MM.1S (cell line): ENCODE measurements at regions not wholly inside any gene's neighbourhood (a gene's known extent, or its start where the extent isn't known, plus 50 kb on each side); places are given as distances from the start of the nearest gene placed in this dataset.

Source experiments
- DNase-seq: peaks from one replicate; pipeline ENCODE4 v3.0.0-alpha.2; 2015
- H2AFZ ChIP-seq: fragments of 300-600 bp; sonication (generic); 2 replicates; pipeline ENCODE4 v1.6.0; 2016; ENCODE audit warnings: antibody characterized with exemption, low read length
- H3F3A ChIP-seq: fragments of 300-600 bp; sonication (generic); 2 replicates; pipeline ENCODE4 v1.6.1; 2016; ENCODE audit warnings: mild to moderate bottlenecking, antibody characterized with exemption, low read length, moderate library complexity, mixed read lengths; ENCODE audit not compliant: insufficient read depth
- H3K27ac ChIP-seq: fragments of 300-600 bp; sonication (generic); 2 replicates; pipeline ENCODE4 v1.5.1; 2016; ENCODE audit warnings: mild to moderate bottlenecking, low read length
- H3K27me3 ChIP-seq: fragments of 300-600 bp; sonication (generic); replicated peaks from 2 replicates; pipeline ENCODE4 v1.6.0; 2016; ENCODE audit warnings: low read length; ENCODE audit not compliant: insufficient read depth
- H3K36me3 ChIP-seq: fragments of 300-600 bp; sonication (generic); replicated peaks from 2 replicates; pipeline ENCODE4 v1.6.1; 2016; ENCODE audit warnings: mild to moderate bottlenecking, low read length, mixed read lengths; ENCODE audit not compliant: insufficient read depth
- H3K4me1 ChIP-seq: fragments of 300-600 bp; sonication (generic); 2 replicates; pipeline ENCODE4 v1.6.1; 2016; ENCODE audit warnings: low read length, mixed read lengths
- H3K4me2 ChIP-seq: fragments of 300-600 bp; sonication (generic); 2 replicates; pipeline ENCODE4 v1.6.0; 2016; ENCODE audit warnings: low read depth, low read length
- H3K4me3 ChIP-seq: fragments of 300-600 bp; sonication (generic); 2 replicates; pipeline ENCODE4 v1.5.1; 2016; ENCODE audit warnings: low read length, mixed read lengths
- H3K79me2 ChIP-seq: fragments of 300-600 bp; sonication (generic); 2 replicates; pipeline ENCODE4 v1.6.1; 2016; ENCODE audit warnings: mixed run types, low read length, mixed read lengths
- H3K9ac ChIP-seq: fragments of 300-600 bp; sonication (generic); 2 replicates; pipeline ENCODE4 v1.6.1; 2016; ENCODE audit warnings: low read length, mixed read lengths
- H3K9me2 ChIP-seq: fragments of 300-600 bp; sonication (generic); replicated peaks from 2 replicates; pipeline ENCODE4 v1.6.1; 2016; ENCODE audit warnings: mild to moderate bottlenecking, low read length, mixed read lengths; ENCODE audit not compliant: insufficient read depth
- H3K9me3 ChIP-seq: fragments of 300-600 bp; sonication (generic); replicated peaks from 2 replicates; pipeline ENCODE4 v1.6.1; 2016; ENCODE audit warnings: mild to moderate bottlenecking, low read length, mixed read lengths; ENCODE audit not compliant: insufficient read depth
- H4K20me1 ChIP-seq: fragments of 300-600 bp; sonication (generic); 2 replicates; pipeline ENCODE4 v1.6.1; 2016; ENCODE audit warnings: mild to moderate bottlenecking, low read length, moderate library complexity, mixed read lengths; ENCODE audit not compliant: insufficient read depth
- EZH2 ChIP-seq: fragments of 300-600 bp; sonication (generic); optimal IDR thresholded peaks from 2 replicates; pipeline ENCODE3; 2017; ENCODE audit warnings: low read depth, mild to moderate bottlenecking, antibody characterized with exemption, low read length, mixed read lengths
- EZH2phosphoT487 ChIP-seq: fragments of 300-600 bp; sonication (generic); IDR thresholded peaks from 2 replicates; pipeline ENCODE4 v1.6.1; 2018; ENCODE audit warnings: antibody characterized with exemption, low read length
- TF ChIP-seq, protein P1 (sequence below): fragments of 300-600 bp; sonication (generic); IDR thresholded peaks from 2 replicates; pipeline ENCODE4 v1.5.1; 2016; ENCODE audit warnings: antibody characterized with exemption, low read length, mixed read lengths

DNA sequence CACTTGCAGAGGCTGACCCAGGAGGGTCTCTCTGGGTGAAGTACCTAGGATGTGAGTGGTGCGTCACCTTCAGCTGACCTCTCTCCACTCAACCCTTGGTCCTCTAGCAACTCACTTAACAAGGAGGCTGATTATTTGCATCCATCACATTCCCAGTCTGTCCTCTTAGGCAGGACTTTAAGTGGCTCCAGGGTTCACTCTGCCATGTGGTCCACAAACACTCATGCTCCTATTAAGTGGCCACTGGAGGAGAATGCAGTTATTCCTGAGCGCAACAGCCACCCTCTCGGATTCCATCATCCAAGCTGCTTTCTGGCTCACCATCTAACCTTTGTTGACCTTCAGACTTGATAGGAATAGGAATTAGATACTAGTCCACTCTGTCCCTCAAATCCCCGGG is 61.1 kb upstream of the SCAF8 start:
- Histone ChIP-seq H4K20me1 (no peaks in the 10 kb centered on the region), H3K79me2 (no peaks in the 10 kb centered on the region), H3K9me3 (no peaks in the 10 kb centered on the region), H3K27ac (no peak overlapping the region), H3K4me2 (no peak overlapping the region), H3F3A (no peaks in the 10 kb centered on the region), H3K27me3 (no peaks in the 10 kb centered on the region), H3K4me1 (no peaks in the 10 kb centered on the region), H3K36me3 (no peaks in the 10 kb centered on the region), H3K9me2 (no peaks in the 10 kb centered on the region), H3K4me3 (no peak overlapping the region), H2AFZ (no peak overlapping the region), H3K9ac (no peak overlapping the region)
- TF ChIP-seq, protein P1, sequence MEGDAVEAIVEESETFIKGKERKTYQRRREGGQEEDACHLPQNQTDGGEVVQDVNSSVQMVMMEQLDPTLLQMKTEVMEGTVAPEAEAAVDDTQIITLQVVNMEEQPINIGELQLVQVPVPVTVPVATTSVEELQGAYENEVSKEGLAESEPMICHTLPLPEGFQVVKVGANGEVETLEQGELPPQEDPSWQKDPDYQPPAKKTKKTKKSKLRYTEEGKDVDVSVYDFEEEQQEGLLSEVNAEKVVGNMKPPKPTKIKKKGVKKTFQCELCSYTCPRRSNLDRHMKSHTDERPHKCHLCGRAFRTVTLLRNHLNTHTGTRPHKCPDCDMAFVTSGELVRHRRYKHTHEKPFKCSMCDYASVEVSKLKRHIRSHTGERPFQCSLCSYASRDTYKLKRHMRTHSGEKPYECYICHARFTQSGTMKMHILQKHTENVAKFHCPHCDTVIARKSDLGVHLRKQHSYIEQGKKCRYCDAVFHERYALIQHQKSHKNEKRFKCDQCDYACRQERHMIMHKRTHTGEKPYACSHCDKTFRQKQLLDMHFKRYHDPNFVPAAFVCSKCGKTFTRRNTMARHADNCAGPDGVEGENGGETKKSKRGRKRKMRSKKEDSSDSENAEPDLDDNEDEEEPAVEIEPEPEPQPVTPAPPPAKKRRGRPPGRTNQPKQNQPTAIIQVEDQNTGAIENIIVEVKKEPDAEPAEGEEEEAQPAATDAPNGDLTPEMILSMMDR: no peak
- TF ChIP-seq EZH2phosphoT487 (no peak), EZH2 (no peak)
- DNase-seq: no peak

DNA sequence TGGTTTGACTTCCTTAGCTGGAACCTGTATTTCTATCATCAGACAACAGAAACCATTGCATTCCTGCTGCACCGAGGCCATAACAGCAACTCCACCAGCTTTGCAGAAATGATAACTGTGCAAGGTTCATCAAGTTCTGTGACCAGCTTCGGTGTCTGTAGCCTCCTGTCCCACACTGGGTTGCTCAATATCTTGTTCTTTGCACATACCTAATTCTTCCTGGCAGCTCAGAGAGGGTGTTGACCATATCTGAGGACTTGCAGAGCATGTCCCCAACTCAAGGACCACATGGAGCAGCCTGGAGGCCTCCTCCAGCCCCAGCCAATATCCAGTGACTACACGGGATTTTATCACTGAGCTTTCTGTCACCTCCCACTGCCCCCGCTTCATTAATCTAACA is 59.3 kb upstream of the SCAF8 start:
- Histone ChIP-seq H3K9me3 (no peaks in the 10 kb centered on the region), H3K9ac (no peak overlapping the region), H2AFZ (no peak overlapping the region), H3K9me2 (no peaks in the 10 kb centered on the region), H3K4me2 (no peak overlapping the region), H3K4me3 (no peak overlapping the region), H4K20me1 (no peaks in the 10 kb centered on the region), H3K27ac (no peak overlapping the region), H3K36me3 (no peaks in the 10 kb centered on the region), H3K79me2 (no peaks in the 10 kb centered on the region), H3K4me1 (no peaks in the 10 kb centered on the region), H3F3A (no peaks in the 10 kb centered on the region), H3K27me3 (no peaks in the 10 kb centered on the region)
- TF ChIP-seq EZH2phosphoT487: no peak
- DNase-seq: no peak

DNA sequence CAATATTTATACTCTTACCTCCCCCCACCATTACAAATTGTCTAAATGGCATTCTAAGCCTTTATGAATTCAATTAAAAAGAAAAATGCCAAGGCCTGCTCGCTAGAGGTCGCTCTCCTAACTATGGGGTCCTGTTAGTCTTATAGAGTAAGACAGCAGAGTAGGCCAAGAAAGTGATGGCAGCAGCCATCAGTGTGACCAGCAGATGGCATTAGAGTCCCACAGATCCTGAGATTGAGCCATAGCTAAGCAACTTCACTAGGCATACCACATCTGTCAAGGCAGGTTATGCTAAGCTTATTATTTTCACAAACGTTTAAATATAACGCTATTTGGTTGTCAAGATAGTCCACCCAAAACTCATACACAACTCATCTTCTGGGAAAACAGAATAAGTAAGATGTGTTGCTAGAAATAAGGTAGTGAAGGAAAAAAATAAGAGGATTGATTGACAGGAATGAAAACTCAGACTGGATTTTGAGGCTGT is 57.6 kb upstream of the SCAF8 start:
- no peaks in the 10 kb centered on the region for H3K27me3 ChIP-seq
- no peak overlapping the region for H3K4me2 ChIP-seq
- H3K4me3 ChIP-seq: no peak overlapping the region
- no peak for TF ChIP-seq EZH2phosphoT487
- TF ChIP-seq, protein P1: peak; percentile 89
- H4K20me1 ChIP-seq: no peaks in the 10 kb centered on the region
- no peak overlapping the region for H3K27ac ChIP-seq
- no peaks in the 10 kb centered on the region for H3K9me2 ChIP-seq
- H3K36me3 ChIP-seq: no peaks in the 10 kb centered on the region
- H3K79me2 ChIP-seq: no peaks in the 10 kb centered on the region
- no peak overlapping the region for H3K9ac ChIP-seq
- no peaks in the 10 kb centered on the region for H3K9me3 ChIP-seq
- no peaks in the 10 kb centered on the region for H3K4me1 ChIP-seq
- no peaks in the 10 kb centered on the region for H3F3A ChIP-seq
- DNase-seq: peak; percentile 80
- H2AFZ ChIP-seq: no peak overlapping the region

DNA sequence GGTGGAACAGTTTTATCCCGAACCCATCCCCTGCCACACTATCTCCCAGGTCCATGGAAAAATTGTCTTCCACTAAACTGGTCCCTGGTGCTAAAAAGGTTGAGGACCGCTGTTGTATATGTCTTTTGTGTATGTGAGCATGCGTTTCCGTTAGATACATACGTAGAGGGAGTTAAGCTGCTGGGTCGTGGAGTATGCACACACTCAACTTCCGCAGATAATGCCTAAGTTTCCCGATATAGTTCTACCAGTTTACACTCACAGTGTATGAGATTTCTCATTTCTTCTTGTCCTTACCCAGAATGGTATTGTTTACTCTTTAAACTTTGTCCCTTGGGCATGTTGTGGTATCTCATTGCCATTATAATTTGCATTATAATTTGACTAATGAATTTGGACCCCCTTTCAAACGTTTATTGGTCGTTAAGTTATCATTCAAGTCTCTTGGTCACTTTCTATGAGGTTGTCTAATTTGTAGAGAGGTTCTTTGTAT is 50.5 kb upstream of the SCAF8 start:
- no peak overlapping the region for H2AFZ ChIP-seq
- no peaks in the 10 kb centered on the region for H3K79me2 ChIP-seq
- H4K20me1 ChIP-seq: no peaks in the 10 kb centered on the region
- DNase-seq: no peak
- H3K27me3 ChIP-seq: peaks cover 20% of the 10 kb centered on the region
- no peak overlapping the region for H3K4me2 ChIP-seq
- H3K27ac ChIP-seq: no peak overlapping the region
- no peak overlapping the region for H3K4me3 ChIP-seq
- no peaks in the 10 kb centered on the region for H3K36me3 ChIP-seq
- H3K9me3 ChIP-seq: no peaks in the 10 kb centered on the region
- TF ChIP-seq, protein P1: no peak
- TF ChIP-seq EZH2 (no peak), EZH2phosphoT487 (no peak)
- H3K9me2 ChIP-seq: no peaks in the 10 kb centered on the region
- H3K4me1 ChIP-seq: no peaks in the 10 kb centered on the region
- H3F3A ChIP-seq: no peaks in the 10 kb centered on the region
- no peak overlapping the region for H3K9ac ChIP-seq
